ENCODE measurements at regions not wholly inside any gene's neighbourhood (a gene's known extent, or its start where the extent isn't known, plus 50 kb on each side); places are given as distances from the start of the nearest gene placed in this dataset.
"Not testable (repeated sequence)": the region's sequence is repeated elsewhere in the genome, so short reads cannot be mapped to it uniquely, and the experiment has no call there.

GRCh38 chr14:71758229-71758951 lies 173.8 kb upstream of the RGS6 start:
- DNase-seq = no peak

GRCh38 chr14:71762575-71762974 lies 169.7 kb upstream of the RGS6 start:
- DNase-seq = no peak

- DNase-seq = no peak
Observed at GRCh38 chr14:71764701-71765382, 167.4 kb upstream of the RGS6 start.

GRCh38 chr14:71765505-71765904 lies 166.7 kb upstream of the RGS6 start:
- DNase-seq = no peak

GRCh38 chr14:71770431-71770830 lies 161.8 kb upstream of the RGS6 start:
- no peak for DNase-seq

GRCh38 chr14:71771421-71771820 lies 160.8 kb upstream of the RGS6 start:
- DNase-seq = not testable (repeated sequence)

GRCh38 chr14:71771996-71772395 lies 160.2 kb upstream of the RGS6 start:
- DNase-seq = not testable (repeated sequence)

GRCh38 chr14:71773898-71774481 lies 158.2 kb upstream of the RGS6 start:
- DNase-seq = no peak

- DNase-seq = no peak
Observed at GRCh38 chr14:71776471-71777360, 155.5 kb upstream of the RGS6 start.

GRCh38 chr14:71780075-71780474 lies 152.2 kb upstream of the RGS6 start:
- no peak for DNase-seq

- no peak for DNase-seq
Observed at GRCh38 chr14:71780822-71781221, 151.4 kb upstream of the RGS6 start.

- no peak for DNase-seq
Observed at GRCh38 chr14:71783088-71783487, 149.1 kb upstream of the RGS6 start.

GRCh38 chr14:71783786-71784185 lies 148.4 kb upstream of the RGS6 start:
- DNase-seq = no peak

- DNase-seq = no peak
Observed at GRCh38 chr14:71789005-71789404, 143.2 kb upstream of the RGS6 start.

GRCh38 chr14:71799841-71800240 lies 132.4 kb upstream of the RGS6 start:
- DNase-seq = no peak

GRCh38 chr14:71800878-71801277 lies 131.4 kb upstream of the RGS6 start:
- DNase-seq = no peak

GRCh38 chr14:71803539-71804260 lies 128.5 kb upstream of the RGS6 start:
- no peak for DNase-seq

GRCh38 chr14:71804992-71805391 lies 127.2 kb upstream of the RGS6 start:
- no peak for DNase-seq

GRCh38 chr14:71807049-71807448 lies 125.2 kb upstream of the RGS6 start:
- DNase-seq = not testable (repeated sequence)

- not testable (repeated sequence) for DNase-seq
Observed at GRCh38 chr14:71810800-71811199, 121.4 kb upstream of the RGS6 start.

- DNase-seq = no peak
Observed at GRCh38 chr14:71812693-71813092, 119.5 kb upstream of the RGS6 start.

GRCh38 chr14:71815110-71815509 lies 117.1 kb upstream of the RGS6 start:
- DNase-seq = no peak

Data from left hindlimb (tissue), 1 donor.